ENCODE measurements at regions not wholly inside any gene's neighbourhood (a gene's known extent, or its start where the extent isn't known, plus 50 kb on each side); places are given as distances from the start of the nearest gene placed in this dataset.

DNA sequence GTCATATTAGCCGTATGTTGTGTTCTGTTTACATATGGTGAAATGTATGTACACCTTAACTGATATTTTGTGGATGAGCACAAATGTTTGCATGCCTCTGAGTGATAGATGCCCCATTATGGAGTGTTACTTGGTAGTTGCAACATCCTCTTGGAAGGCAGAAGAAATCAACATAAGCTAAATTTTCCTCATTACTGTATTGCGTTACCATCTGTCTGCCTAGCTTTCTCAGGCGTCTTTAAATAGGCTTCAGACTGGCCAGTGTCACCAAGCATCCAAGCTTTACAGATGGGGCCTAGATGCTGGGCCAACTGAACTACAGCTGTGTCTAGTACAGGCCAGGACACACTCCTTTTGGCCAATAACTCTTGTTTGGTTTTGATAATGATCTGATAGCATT lies 250.6 kb downstream of the SAMD5 start:
- no peak for DNase-seq

DNA sequence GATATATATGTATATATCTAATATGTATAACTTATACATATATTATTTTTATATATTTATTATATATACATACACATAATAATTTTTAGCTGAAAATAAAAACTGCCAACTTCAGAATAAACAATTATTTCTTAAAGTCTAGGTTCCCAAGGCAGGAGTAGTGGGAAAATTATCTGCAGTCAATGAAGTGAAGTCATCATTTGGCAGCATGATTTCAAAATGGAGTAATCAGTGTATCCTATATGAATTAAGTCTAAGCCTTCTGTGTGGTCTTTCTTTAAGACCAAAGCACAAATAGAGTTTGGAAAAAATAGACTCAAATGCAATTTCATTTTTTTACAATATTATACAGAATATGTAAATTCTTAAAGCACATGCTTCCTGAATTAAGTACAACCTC lies 251.0 kb downstream of the SAMD5 start:
- Histone ChIP-seq H3K9ac (ENCODE audit: low read depth in 2 of 2, low read length in 2 of 2) (no peak overlapping the region), H3K9me3 (no peaks in the 10 kb centered on the region), H3K36me3 (no peaks in the 10 kb centered on the region), H3K27me3 (no peaks in the 10 kb centered on the region), H3K4me1 (no peaks in the 10 kb centered on the region), H3K27ac (no peak overlapping the region), H3K4me3 (no peak overlapping the region)
- TF ChIP-seq, protein P1, sequence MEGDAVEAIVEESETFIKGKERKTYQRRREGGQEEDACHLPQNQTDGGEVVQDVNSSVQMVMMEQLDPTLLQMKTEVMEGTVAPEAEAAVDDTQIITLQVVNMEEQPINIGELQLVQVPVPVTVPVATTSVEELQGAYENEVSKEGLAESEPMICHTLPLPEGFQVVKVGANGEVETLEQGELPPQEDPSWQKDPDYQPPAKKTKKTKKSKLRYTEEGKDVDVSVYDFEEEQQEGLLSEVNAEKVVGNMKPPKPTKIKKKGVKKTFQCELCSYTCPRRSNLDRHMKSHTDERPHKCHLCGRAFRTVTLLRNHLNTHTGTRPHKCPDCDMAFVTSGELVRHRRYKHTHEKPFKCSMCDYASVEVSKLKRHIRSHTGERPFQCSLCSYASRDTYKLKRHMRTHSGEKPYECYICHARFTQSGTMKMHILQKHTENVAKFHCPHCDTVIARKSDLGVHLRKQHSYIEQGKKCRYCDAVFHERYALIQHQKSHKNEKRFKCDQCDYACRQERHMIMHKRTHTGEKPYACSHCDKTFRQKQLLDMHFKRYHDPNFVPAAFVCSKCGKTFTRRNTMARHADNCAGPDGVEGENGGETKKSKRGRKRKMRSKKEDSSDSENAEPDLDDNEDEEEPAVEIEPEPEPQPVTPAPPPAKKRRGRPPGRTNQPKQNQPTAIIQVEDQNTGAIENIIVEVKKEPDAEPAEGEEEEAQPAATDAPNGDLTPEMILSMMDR (IDR thresholded peaks at IDR 0.05) = no peak
- intact Hi-C loops (cut with DNase I) = no loop called here
- DNase-seq = no peak

More for the DNA sequence above, 250.6 kb downstream of the SAMD5 start:
- no peaks in the 10 kb centered on the region for H3K4me1 ChIP-seq
- TF ChIP-seq, protein P1 (IDR thresholded peaks at IDR 0.05) = no peak
- H3K4me3 ChIP-seq = no peak overlapping the region
- intact Hi-C loops (cut with DNase I) = no loop called here
- no peak overlapping the region for H3K9ac ChIP-seq (ENCODE audit: low read depth in 2 of 2, low read length in 2 of 2)
- H3K27me3 ChIP-seq = no peaks in the 10 kb centered on the region
- H3K27ac ChIP-seq = no peak overlapping the region
- no peaks in the 10 kb centered on the region for H3K9me3 ChIP-seq
- H3K36me3 ChIP-seq = no peaks in the 10 kb centered on the region

GRCh38 chr6:147765541-147765940 lies 257.1 kb downstream of the SAMD5 start:
- H3K9ac ChIP-seq (ENCODE audit: low read depth in 2 of 2, low read length in 2 of 2) = no peak overlapping the region
- no peaks in the 10 kb centered on the region for H3K36me3 ChIP-seq
- TF ChIP-seq, protein P1 (IDR thresholded peaks at IDR 0.05) = no peak
- intact Hi-C loops (cut with DNase I) = no loop called here
- DNase-seq = no peak
- H3K27me3 ChIP-seq = no peaks in the 10 kb centered on the region
- no peaks in the 10 kb centered on the region for H3K4me1 ChIP-seq
- H3K9me3 ChIP-seq = no peaks in the 10 kb centered on the region
- H3K27ac ChIP-seq = no peak overlapping the region
- H3K4me3 ChIP-seq = no peak overlapping the region

DNA sequence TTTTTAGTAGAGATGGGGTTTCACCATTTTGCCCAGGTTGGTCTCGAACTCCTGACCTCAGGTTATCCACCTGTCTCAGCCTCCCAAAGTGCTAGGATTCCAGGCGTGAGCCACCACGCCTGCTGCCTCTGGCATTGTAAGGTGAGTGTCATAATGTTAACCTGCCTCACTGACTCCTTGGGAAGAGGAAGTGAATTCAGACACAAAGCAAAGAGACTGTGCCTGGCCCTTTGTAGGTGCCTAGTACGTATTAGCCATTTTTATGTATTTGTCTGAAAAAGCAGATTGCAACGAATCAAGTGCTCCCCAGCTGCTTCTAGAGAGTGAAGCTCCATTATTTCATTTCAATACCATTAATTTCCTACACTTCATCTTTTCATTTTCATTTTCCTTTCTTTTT lies 260.5 kb downstream of the SAMD5 start:
- Histone ChIP-seq H3K9me3 (no peaks in the 10 kb centered on the region), H3K9ac (ENCODE audit: low read depth in 2 of 2, low read length in 2 of 2) (no peak overlapping the region), H3K4me3 (no peak overlapping the region), H3K4me1 (no peaks in the 10 kb centered on the region), H3K27me3 (no peaks in the 10 kb centered on the region), H3K27ac (no peak overlapping the region), H3K36me3 (no peaks in the 10 kb centered on the region)
- DNase-seq = no peak
- intact Hi-C loops (cut with DNase I) = no loop called here
- TF ChIP-seq, protein P1 (IDR thresholded peaks at IDR 0.05) = no peak

- no peaks in the 10 kb centered on the region for H3K4me1 ChIP-seq
- no peak for DNase-seq
- no peaks in the 10 kb centered on the region for H3K9me3 ChIP-seq
- TF ChIP-seq, protein P1 (IDR thresholded peaks at IDR 0.05) = no peak
- H3K27me3 ChIP-seq = no peaks in the 10 kb centered on the region
- intact Hi-C loops (cut with DNase I) = no loop called here
- H3K36me3 ChIP-seq = no peaks in the 10 kb centered on the region
- H3K27ac ChIP-seq = no peak overlapping the region
- no peak overlapping the region for H3K4me3 ChIP-seq
- H3K9ac ChIP-seq (ENCODE audit: low read depth in 2 of 2, low read length in 2 of 2) = no peak overlapping the region
These were observed 261.1 kb downstream of the SAMD5 start for GRCh38 chr6:147769496-147770087.

Measured in colonic mucosa (tissue), 4 donors.